HG02870 (cell line): ENCODE measurements at regions not wholly inside any gene's neighbourhood (a gene's known extent, or its start where the extent isn't known, plus 50 kb on each side); places are given as distances from the start of the nearest gene placed in this dataset.

Experiments
- ATAC-seq: cut with Tn5 transposase; IDR thresholded peaks from one replicate; pipeline ENCODE4 v1.9.1; 2021; ENCODE audit warnings: mild to moderate bottlenecking, moderate library complexity; ENCODE audit not compliant: unreplicated experiment

- no peak for ATAC-seq
These were observed 171.2 kb upstream of the PRPS1L1 start for GRCh38 chr7:18198868-18199267.

- no peak for ATAC-seq
These were observed 172.6 kb upstream of the PRPS1L1 start for GRCh38 chr7:18200266-18200665.

GRCh38 chr7:18200855-18201254 lies 173.2 kb upstream of the PRPS1L1 start:
- no peak for ATAC-seq

- ATAC-seq, result no peak
These were observed 173.7 kb upstream of the PRPS1L1 start for GRCh38 chr7:18201350-18201749.

GRCh38 chr7:18202315-18203045 lies 174.8 kb upstream of the PRPS1L1 start:
- ATAC-seq, result no peak

- ATAC-seq, result no peak
These were observed 178.7 kb upstream of the PRPS1L1 start for GRCh38 chr7:18206331-18206730.

- no peak for ATAC-seq
These were observed 181.3 kb upstream of the PRPS1L1 start for GRCh38 chr7:18208921-18209320.

GRCh38 chr7:18210377-18210776 lies 182.7 kb upstream of the PRPS1L1 start:
- no peak for ATAC-seq

- ATAC-seq, result no peak
These were observed 183.1 kb upstream of the PRPS1L1 start for GRCh38 chr7:18210788-18211187.

- ATAC-seq, result no peak
These were observed 184.7 kb upstream of the PRPS1L1 start for GRCh38 chr7:18212308-18212707.

- ATAC-seq, result no peak
These were observed 185.1 kb upstream of the PRPS1L1 start for GRCh38 chr7:18212758-18213157.

- no peak for ATAC-seq
These were observed 186.0 kb upstream of the PRPS1L1 start for GRCh38 chr7:18213652-18214051.

GRCh38 chr7:18216270-18216669 lies 188.6 kb upstream of the PRPS1L1 start:
- no peak for ATAC-seq

- no peak for ATAC-seq
These were observed 194.0 kb upstream of the PRPS1L1 start for GRCh38 chr7:18221377-18222293.

GRCh38 chr7:18222636-18223035 lies 195.0 kb upstream of the PRPS1L1 start:
- ATAC-seq, result no peak

GRCh38 chr7:18224138-18224537 lies 196.5 kb upstream of the PRPS1L1 start:
- no peak for ATAC-seq

GRCh38 chr7:18225067-18225466 lies 197.4 kb upstream of the PRPS1L1 start:
- ATAC-seq, result no peak

- no peak for ATAC-seq
These were observed 199.0 kb upstream of the PRPS1L1 start for GRCh38 chr7:18226598-18226997.

GRCh38 chr7:18228686-18229085 lies 201.0 kb upstream of the PRPS1L1 start:
- ATAC-seq, result no peak

- no peak for ATAC-seq
These were observed 202.6 kb upstream of the PRPS1L1 start for GRCh38 chr7:18230271-18230670.

GRCh38 chr7:18231854-18232253 lies 204.2 kb upstream of the PRPS1L1 start:
- ATAC-seq, result no peak

- ATAC-seq, result no peak
These were observed 206.9 kb upstream of the PRPS1L1 start for GRCh38 chr7:18234519-18234918.
